T-helper 9 cell (primary cell): ENCODE measurements at regions not wholly inside any gene's neighbourhood (a gene's known extent, or its start where the extent isn't known, plus 50 kb on each side); places are given as distances from the start of the nearest gene placed in this dataset.

Experiments used
- DNase-seq: peaks from one replicate; pipeline ENCODE4 v3.0.0-alpha.2; 2020

DNA sequence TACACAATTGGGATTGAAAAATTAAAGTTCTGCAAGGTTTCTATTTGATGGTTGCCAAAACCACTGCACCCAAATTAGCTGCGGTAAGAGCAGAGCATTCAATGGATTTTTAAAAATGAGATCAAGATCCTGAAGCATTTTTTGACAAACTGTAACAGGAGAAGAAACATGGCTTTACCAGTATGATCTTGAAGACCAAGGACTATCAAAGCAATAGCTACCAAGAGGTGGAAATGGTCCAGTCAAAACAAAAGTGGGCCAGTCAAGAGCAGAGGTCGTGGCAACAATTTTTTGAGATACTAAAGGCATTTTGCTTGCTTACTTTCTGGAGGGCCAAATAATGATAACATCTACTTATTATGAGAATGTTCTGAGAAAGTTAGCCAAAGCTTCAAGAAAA, 186.8 kb downstream of the RDH14 start:
- DNase-seq = no peak

- no peak for DNase-seq
These were observed 187.4 kb downstream of the RDH14 start for GRCh38 chr2:18373081-18373480.

DNA sequence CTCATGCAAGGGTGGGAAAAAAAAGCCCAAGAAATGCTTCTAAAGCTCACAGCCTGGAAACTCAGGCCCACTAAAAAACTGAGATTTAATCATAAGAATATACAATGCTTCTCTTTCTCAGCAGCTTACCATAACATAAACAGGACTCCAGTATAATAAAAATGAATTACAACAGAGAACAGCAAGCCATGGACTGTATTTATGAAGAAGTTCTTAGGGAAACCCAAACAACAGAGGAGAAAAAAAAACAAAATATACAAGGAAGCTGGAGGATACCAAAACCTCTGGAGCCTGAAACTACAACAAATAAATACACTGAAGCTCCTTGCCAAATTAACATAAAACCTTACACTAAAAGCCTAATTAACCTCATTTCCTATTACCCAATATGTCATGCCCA, 187.8 kb downstream of the RDH14 start:
- DNase-seq = no peak

DNA sequence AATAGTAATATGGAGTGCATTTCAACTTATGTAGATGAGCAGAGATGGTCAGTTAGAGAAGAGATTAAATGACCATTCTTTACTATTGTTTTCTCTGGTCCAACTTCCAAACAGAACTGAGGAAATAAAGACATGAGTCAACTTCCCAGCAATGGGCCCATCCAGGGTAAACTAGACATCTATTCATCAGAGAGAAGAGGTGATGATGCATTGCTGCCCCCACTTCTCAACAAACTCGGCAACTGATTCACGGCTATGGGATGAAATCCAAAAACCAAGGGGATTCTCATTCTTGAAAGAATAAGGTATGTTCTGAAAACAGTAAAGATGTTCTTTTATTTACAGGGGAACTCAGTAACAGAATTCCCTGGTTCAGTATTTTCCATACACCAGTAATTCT, 190.7 kb downstream of the RDH14 start:
- DNase-seq = no peak

GRCh38 chr2:18368008-18368407, 192.4 kb downstream of the RDH14 start:
- DNase-seq = no peak

DNA sequence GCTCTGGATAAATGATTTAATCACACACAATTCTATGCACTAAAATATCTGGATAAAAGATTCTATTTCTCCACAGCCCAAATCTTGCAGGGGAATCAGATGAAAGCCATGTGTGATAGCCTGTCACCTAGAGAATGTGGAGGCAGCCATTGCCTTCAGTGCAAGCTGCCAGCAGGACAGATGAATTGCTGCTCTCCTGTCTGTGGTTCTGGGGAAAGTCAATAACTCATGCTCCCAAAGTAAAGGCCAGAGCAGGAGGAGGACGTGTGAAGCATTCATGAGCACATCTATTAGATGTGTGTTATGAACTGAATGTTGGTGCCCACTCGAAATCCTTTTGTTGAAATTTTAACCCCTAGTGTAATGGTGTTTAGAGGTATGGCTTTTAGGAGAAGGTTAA, 195.1 kb downstream of the RDH14 start:
- DNase-seq = no peak

GRCh38 chr2:18363348-18363747, 197.1 kb downstream of the RDH14 start:
- no peak for DNase-seq

GRCh38 chr2:18362696-18363095, 197.8 kb downstream of the RDH14 start:
- DNase-seq = no peak

DNA sequence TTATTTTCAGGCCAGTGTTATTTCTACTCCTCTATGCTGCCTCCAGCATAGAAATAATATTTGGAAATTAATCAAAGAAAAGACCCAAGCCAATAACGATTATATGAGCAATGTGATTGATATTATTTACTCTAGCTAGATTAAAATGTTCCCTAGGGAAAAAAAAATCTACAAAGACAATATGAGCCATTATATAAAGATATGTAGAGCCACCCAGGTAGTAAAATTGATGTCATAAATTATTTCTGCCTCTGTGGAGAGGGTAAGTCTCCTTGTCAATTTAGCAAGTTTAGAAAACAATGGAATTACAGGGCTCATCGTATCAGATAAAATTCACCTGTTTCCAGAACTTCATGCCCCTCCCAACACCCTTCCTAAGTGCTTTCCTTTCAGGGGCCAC, 202.9 kb downstream of the RDH14 start:
- no peak for DNase-seq

DNA sequence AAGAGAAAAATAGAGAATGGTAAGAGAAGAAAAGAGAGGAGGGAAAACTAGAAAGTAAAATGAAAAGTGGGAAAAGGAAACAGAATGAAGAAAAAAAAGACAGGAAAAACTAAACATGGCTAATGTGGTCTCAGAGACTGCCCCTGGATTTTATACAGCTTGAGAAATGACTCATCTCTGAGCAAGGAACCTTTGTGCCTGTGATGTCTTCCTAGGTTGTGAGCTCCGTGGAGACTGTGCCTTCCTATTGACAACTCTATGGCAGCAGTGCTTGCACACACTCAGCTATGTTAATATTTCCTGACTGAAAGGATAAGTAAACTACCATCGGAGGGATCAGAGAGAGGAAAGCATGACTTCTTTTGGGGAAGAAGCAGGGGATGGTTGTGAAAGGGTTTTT, 203.8 kb downstream of the RDH14 start:
- DNase-seq = no peak

DNA sequence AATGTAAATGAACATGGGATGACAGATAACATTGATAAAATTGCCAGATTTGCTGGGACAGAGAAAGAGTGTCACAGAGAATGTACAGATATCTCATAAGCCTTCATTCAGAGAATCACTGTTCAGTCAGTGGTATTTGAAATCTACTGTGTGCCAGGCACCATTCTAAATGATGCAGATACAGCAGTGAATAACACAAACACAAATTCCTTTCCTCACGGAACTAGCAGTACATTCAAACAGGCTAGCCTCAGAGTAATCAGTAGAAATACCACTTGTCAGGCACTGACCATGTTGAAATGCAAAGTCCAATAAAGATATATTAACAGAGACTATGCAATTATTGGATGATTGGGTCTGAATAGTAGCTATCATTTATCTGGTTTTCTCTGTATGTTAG, 211.0 kb downstream of the RDH14 start:
- no peak for DNase-seq

DNA sequence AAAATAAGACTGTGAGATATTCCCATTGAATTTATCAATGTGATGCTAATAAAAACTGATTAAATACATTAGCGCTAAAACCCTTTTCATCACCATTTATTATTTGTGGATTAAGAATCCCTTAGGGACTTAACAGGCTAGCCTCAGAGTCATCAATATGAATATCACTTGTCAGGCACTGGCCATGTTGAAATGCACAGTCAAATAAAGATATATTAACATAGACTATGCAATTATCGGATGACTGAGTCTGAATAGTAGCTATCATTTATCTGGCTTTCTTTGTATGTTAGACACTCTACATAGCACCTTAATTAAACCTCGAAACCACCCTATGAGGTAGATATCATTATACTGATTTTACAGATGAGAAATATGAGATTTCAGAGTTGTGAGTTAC, 213.6 kb downstream of the RDH14 start:
- no peak for DNase-seq

- no peak for DNase-seq
These were observed 214.1 kb downstream of the RDH14 start for GRCh38 chr2:18346344-18346743.

GRCh38 chr2:18345848-18346247, 214.6 kb downstream of the RDH14 start:
- no peak for DNase-seq

- DNase-seq = no peak
These were observed 217.6 kb downstream of the RDH14 start for GRCh38 chr2:18342901-18343300.

GRCh38 chr2:18339326-18339725, 221.1 kb downstream of the RDH14 start:
- no peak for DNase-seq

DNA sequence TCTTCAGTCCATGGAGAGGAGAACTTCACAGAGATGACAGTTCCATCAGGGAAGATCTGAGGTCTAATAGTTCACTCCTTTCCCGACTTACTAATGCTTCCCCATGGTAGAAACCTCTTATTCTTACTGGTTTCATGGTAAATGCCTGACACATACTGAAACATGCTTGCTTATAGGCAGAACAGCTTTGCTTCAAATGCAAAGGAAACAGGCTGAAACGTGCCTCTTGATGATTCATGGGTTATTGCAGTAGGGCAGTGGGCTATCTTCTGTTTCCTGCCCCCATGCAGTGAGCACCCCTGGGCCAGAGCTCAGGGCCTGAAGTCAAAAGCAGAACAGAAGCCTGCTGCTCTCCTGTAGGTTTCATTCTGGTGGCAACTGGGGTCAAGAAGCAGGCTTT, 223.5 kb downstream of the RDH14 start:
- DNase-seq = no peak

- no peak for DNase-seq
These were observed 228.0 kb downstream of the RDH14 start for GRCh38 chr2:18332477-18332876.

GRCh38 chr2:18325118-18325517, 235.3 kb downstream of the RDH14 start:
- no peak for DNase-seq

DNA sequence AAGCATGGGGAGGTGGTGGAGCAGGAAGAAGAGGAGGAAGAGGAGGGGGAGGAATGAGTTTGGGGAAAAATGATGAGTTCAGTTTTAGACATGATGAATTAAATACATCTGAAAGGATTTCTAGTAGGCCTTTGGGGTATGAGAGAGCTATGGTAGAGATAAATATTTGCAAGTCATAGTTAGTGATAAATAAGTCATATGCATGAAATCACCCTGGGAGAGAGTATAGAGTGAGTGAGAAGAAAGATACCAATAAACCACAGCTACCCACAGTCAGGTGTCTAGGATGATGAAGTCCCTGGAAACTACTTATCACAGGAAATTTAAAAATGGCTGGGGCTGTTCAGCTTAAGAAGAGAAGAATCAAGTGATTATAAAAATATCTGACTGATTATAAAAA, 240.5 kb downstream of the RDH14 start:
- no peak for DNase-seq

DNA sequence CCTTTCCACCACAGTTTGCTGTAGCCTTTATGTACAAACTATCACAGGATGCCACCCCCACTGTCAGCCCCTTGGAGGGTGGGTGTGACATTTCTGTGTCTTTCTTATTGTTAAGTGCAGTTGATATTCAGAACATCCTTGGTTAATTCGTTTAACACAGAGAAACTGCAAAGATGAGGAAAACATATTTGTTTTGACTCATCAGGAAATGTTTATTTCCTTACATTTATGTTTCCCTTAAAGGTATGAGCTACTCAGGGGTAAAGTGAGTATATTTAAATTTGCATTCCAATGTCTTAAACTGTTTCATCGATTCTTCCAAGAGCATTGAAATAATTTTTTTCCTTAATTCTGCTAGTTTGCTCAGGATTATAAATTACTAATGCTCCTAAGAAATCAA, 243.4 kb downstream of the RDH14 start:
- DNase-seq = no peak

- no peak for DNase-seq
These were observed 247.6 kb downstream of the RDH14 start for GRCh38 chr2:18312818-18313217.

DNA sequence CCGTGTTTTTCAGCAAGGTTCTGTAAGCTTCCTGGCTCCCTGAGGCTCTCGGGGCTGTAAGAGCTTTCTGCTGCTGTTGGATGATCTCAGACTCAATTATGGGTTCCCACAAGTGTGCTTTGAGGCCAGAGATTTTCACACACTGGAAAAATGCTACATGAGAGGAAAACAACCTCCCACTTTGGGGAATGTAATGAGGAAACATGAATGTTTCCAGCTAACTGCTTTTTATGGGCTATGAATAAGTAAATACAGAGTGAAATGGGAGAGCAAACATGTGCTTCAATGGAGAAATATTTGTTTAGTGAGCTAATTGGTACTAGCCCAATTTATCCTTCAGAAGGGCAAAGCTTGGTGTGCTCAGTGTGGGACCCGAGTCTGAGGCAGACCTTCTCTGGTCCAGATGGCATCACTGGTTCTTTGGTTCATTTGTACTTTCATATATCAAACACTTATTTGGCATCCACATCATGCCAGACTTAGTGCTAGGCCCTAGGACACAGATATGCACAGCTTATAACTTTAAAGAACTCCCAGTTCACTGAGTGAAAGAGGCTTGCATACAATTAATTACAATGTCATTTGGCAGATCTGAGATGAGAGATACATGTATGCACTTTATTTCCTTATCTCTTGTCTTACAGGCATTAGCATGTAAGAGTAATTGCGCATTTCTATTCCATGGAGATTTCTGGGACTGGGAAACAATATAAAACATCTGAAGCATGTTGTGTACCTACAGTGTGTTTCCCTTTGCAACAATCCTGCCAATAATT, 248.8 kb downstream of the RDH14 start:
- no peak for DNase-seq

- no peak for DNase-seq
These were observed 250.8 kb downstream of the RDH14 start for GRCh38 chr2:18309627-18310026.

DNA sequence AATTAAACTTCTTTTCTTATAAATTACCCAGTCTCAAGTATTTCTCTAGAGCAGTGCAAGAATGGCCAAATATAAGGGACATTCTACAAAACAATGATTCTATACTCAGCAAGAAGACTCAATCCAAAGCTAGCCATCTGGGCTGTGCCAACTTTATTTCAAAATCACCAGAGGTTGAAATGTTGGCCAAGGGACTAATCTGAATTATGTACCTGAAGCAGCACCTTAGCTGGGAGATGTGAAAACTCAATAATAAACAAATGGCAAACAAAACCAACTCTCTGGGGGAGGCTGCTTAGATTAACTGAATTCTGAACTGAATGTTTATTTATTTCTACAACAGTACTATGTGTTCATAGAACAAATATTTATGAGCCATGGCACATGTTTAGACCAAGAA, 251.3 kb downstream of the RDH14 start:
- no peak for DNase-seq
